ENCODE measurements at regions not wholly inside any gene's neighbourhood (a gene's known extent, or its start where the extent isn't known, plus 50 kb on each side); places are given as distances from the start of the nearest gene placed in this dataset.

- TF ChIP-seq CTCF (IDR thresholded peaks at IDR 0.05; ENCODE audit: control insufficient read depth, extremely low read depth, insufficient read depth), result no peak
- H3K4me3 ChIP-seq (ENCODE audit: low read depth, low read length), result no peak overlapping the region
- DNase-seq (ENCODE audit: low read depth), result no peak
These were observed 150.2 kb upstream of the CDK1 start for GRCh38 chr10:60627778-60628748.

- DNase-seq (ENCODE audit: low read depth), result no peak
These were observed 152.2 kb upstream of the CDK1 start for GRCh38 chr10:60626037-60626436.

GRCh38 chr10:60623627-60624026 is 154.7 kb upstream of the CDK1 start:
- DNase-seq (ENCODE audit: low read depth), result no peak

More at GRCh38 chr10:60626037-60626436, 152.2 kb upstream of the CDK1 start:
- no peak overlapping the region for H3K4me3 ChIP-seq (ENCODE audit: low read depth, low read length)
- no peak for TF ChIP-seq CTCF (IDR thresholded peaks at IDR 0.05; ENCODE audit: control insufficient read depth, extremely low read depth, insufficient read depth)

GRCh38 chr10:60621018-60621417 is 157.3 kb upstream of the CDK1 start:
- H3K4me3 ChIP-seq (ENCODE audit: low read depth, low read length), result no peak overlapping the region
- DNase-seq (ENCODE audit: low read depth), result no peak
- no peak for TF ChIP-seq CTCF (IDR thresholded peaks at IDR 0.05; ENCODE audit: control insufficient read depth, extremely low read depth, insufficient read depth)

More at GRCh38 chr10:60623627-60624026, 154.7 kb upstream of the CDK1 start:
- TF ChIP-seq CTCF (IDR thresholded peaks at IDR 0.05; ENCODE audit: control insufficient read depth, extremely low read depth, insufficient read depth), result no peak
- no peak overlapping the region for H3K4me3 ChIP-seq (ENCODE audit: low read depth, low read length)

- no peak overlapping the region for H3K4me3 ChIP-seq (ENCODE audit: low read depth, low read length)
These were observed 159.4 kb upstream of the CDK1 start for GRCh38 chr10:60618861-60619260.

GRCh38 chr10:60615541-60615940 is 162.7 kb upstream of the CDK1 start:
- TF ChIP-seq CTCF (IDR thresholded peaks at IDR 0.05; ENCODE audit: control insufficient read depth, extremely low read depth, insufficient read depth), result no peak
- no peak for DNase-seq (ENCODE audit: low read depth)
- H3K4me3 ChIP-seq (ENCODE audit: low read depth, low read length), result no peak overlapping the region

More at GRCh38 chr10:60618861-60619260, 159.4 kb upstream of the CDK1 start:
- no peak for DNase-seq (ENCODE audit: low read depth)
- TF ChIP-seq CTCF (IDR thresholded peaks at IDR 0.05; ENCODE audit: control insufficient read depth, extremely low read depth, insufficient read depth), result no peak

All from LNCaP clone FGC (cell line).